ENCODE measurements at regions not wholly inside any gene's neighbourhood (a gene's known extent, or its start where the extent isn't known, plus 50 kb on each side); places are given as distances from the start of the nearest gene placed in this dataset.

- Histone ChIP-seq H4K20me1 (ENCODE audit: insufficient read depth, low read length) (no peaks in the 10 kb centered on the region), H3K27me3 (ENCODE audit: insufficient read depth, low read length) (no peaks in the 10 kb centered on the region), H3K36me3 (ENCODE audit: insufficient read depth, low read length) (no peaks in the 10 kb centered on the region), H3K9ac (ENCODE audit: low read length) (no peak overlapping the region), H3K4me3 (ENCODE audit: insufficient read depth, low read depth, low read length) (no peak overlapping the region), H3K79me2 (ENCODE audit: insufficient read depth, low read length) (no peaks in the 10 kb centered on the region), H3K27ac (ENCODE audit: low read depth, low read length) (no peak overlapping the region), H2AFZ (ENCODE audit: low read depth, low read length) (no peak overlapping the region), H3K4me2 (ENCODE audit: low read length) (no peak overlapping the region), H3K4me1 (ENCODE audit: insufficient read depth, low read length) (no peaks in the 10 kb centered on the region), H3K9me3 (ENCODE audit: insufficient read depth, low read depth, low read length) (no peaks in the 10 kb centered on the region)
- DNase-seq (ENCODE audit: low read depth) (no peak), FAIRE-seq (no peak)
- Mint-ChIP-seq H3K36me3 (ENCODE audit: low read depth, unreplicated experiment) (no peaks in the 10 kb centered on the region), H3K4me1 (ENCODE audit: low read depth, unreplicated experiment) (no peaks in the 10 kb centered on the region), H3K4me3 (ENCODE audit: unreplicated experiment) (no peak overlapping the region), H3K27ac (ENCODE audit: unreplicated experiment) (no peak overlapping the region), H3K27me3 (ENCODE audit: low read depth, unreplicated experiment) (no peaks in the 10 kb centered on the region), H3K9me3 (ENCODE audit: unreplicated experiment) (peaks cover 14% of the 10 kb centered on the region)
- TF ChIP-seq CTCF (IDR thresholded peaks at IDR 0.05; ENCODE audit: insufficient read depth, low read depth, low read length) (no peak), EZH2 (IDR thresholded peaks at IDR 0.05; ENCODE audit: insufficient read depth, low read length) (no peak)
Measured at GRCh38 chr5:58381566-58381965, 78.3 kb downstream of the PLK2 start.

- H3K9me3 Mint-ChIP-seq (ENCODE audit: unreplicated experiment) = peaks cover 18% of the 10 kb centered on the region
- H3K27me3 Mint-ChIP-seq (ENCODE audit: low read depth, unreplicated experiment) = no peaks in the 10 kb centered on the region
- Histone ChIP-seq H3K9me3 (ENCODE audit: insufficient read depth, low read depth, low read length) (no peaks in the 10 kb centered on the region), H3K4me2 (ENCODE audit: low read length) (no peak overlapping the region), H3K4me1 (ENCODE audit: insufficient read depth, low read length) (no peaks in the 10 kb centered on the region), H3K36me3 (ENCODE audit: insufficient read depth, low read length) (no peaks in the 10 kb centered on the region), H4K20me1 (ENCODE audit: insufficient read depth, low read length) (no peaks in the 10 kb centered on the region), H3K4me3 (ENCODE audit: insufficient read depth, low read depth, low read length) (no peak overlapping the region), H3K79me2 (ENCODE audit: insufficient read depth, low read length) (no peaks in the 10 kb centered on the region), H2AFZ (ENCODE audit: low read depth, low read length) (no peak overlapping the region), H3K9ac (ENCODE audit: low read length) (no peak overlapping the region), H3K27ac (ENCODE audit: low read depth, low read length) (no peak overlapping the region), H3K27me3 (ENCODE audit: insufficient read depth, low read length) (no peaks in the 10 kb centered on the region)
- no peaks in the 10 kb centered on the region for H3K36me3 Mint-ChIP-seq (ENCODE audit: low read depth, unreplicated experiment)
- H3K4me1 Mint-ChIP-seq (ENCODE audit: low read depth, unreplicated experiment) = no peaks in the 10 kb centered on the region
- no peak overlapping the region for H3K4me3 Mint-ChIP-seq (ENCODE audit: unreplicated experiment)
- no peak overlapping the region for H3K27ac Mint-ChIP-seq (ENCODE audit: unreplicated experiment)
- TF ChIP-seq CTCF (IDR thresholded peaks at IDR 0.05; ENCODE audit: insufficient read depth, low read depth, low read length) (no peak), EZH2 (IDR thresholded peaks at IDR 0.05; ENCODE audit: insufficient read depth, low read length) (no peak)
- FAIRE-seq (no peak), DNase-seq (ENCODE audit: low read depth) (no peak)
Measured at GRCh38 chr5:58380655-58381054, 79.2 kb downstream of the PLK2 start.

- TF ChIP-seq CTCF (IDR thresholded peaks at IDR 0.05; ENCODE audit: insufficient read depth, low read depth, low read length) (no peak), EZH2 (IDR thresholded peaks at IDR 0.05; ENCODE audit: insufficient read depth, low read length) (no peak)
- peaks cover 20% of the 10 kb centered on the region for H3K9me3 Mint-ChIP-seq (ENCODE audit: unreplicated experiment)
Measured at GRCh38 chr5:58378613-58379390, 81.1 kb downstream of the PLK2 start.

More at GRCh38 chr5:58378613-58379390, 81.1 kb downstream of the PLK2 start:
- Mint-ChIP-seq H3K36me3 (ENCODE audit: low read depth, unreplicated experiment) (no peaks in the 10 kb centered on the region), H3K4me3 (ENCODE audit: unreplicated experiment) (no peak overlapping the region), H3K27ac (ENCODE audit: unreplicated experiment) (no peak overlapping the region), H3K4me1 (ENCODE audit: low read depth, unreplicated experiment) (no peaks in the 10 kb centered on the region), H3K27me3 (ENCODE audit: low read depth, unreplicated experiment) (no peaks in the 10 kb centered on the region)
- Histone ChIP-seq H3K36me3 (ENCODE audit: insufficient read depth, low read length) (no peaks in the 10 kb centered on the region), H3K27me3 (ENCODE audit: insufficient read depth, low read length) (no peaks in the 10 kb centered on the region), H3K4me1 (ENCODE audit: insufficient read depth, low read length) (no peaks in the 10 kb centered on the region), H2AFZ (ENCODE audit: low read depth, low read length) (no peak overlapping the region), H3K79me2 (ENCODE audit: insufficient read depth, low read length) (no peaks in the 10 kb centered on the region), H3K27ac (ENCODE audit: low read depth, low read length) (no peak overlapping the region), H3K4me2 (ENCODE audit: low read length) (no peak overlapping the region), H3K4me3 (ENCODE audit: insufficient read depth, low read depth, low read length) (no peak overlapping the region), H3K9ac (ENCODE audit: low read length) (no peak overlapping the region), H4K20me1 (ENCODE audit: insufficient read depth, low read length) (no peaks in the 10 kb centered on the region), H3K9me3 (ENCODE audit: insufficient read depth, low read depth, low read length) (no peaks in the 10 kb centered on the region)
- FAIRE-seq (no peak), DNase-seq (ENCODE audit: low read depth) (no peak)
